Vagina (tissue), 2 donors: ENCODE measurements at regions not wholly inside any gene's neighbourhood (a gene's known extent, or its start where the extent isn't known, plus 50 kb on each side); places are given as distances from the start of the nearest gene placed in this dataset.

Source experiments
- CTCF ChIP-seq, 3 experiments: fragments of 450-650 bp in 2 of 3; fragments of 200-600 bp in 1 of 3; sonication (generic) in 1 of 3; IDR thresholded peaks; one replicate each; pipeline ENCODE4 v1.5.1; 2017 to 2019; ENCODE audit warnings: antibody characterized with exemption in 3 of 3, mild to moderate bottlenecking in 2 of 3, moderate library complexity in 2 of 3
- POLR2AphosphoS5 ChIP-seq, 2 donors: sonication (generic); formaldehyde crosslinking; IDR thresholded peaks; one replicate each; pipeline ENCODE4 v1.9.0; 2017; ENCODE audit warnings: antibody characterized with exemption in 2 of 2, mild to moderate bottlenecking in 2 of 2, low read depth in 1 of 2; ENCODE audit not compliant: insufficient read depth in 1 of 2

GRCh38 chr5:91305640-91306039 lies 77.5 kb downstream of the ARRDC3 start:
- no peak for TF ChIP-seq CTCF (IDR thresholded peaks at IDR 0.05)
- TF ChIP-seq POLR2AphosphoS5 (IDR thresholded peaks at IDR 0.05; ENCODE audit: insufficient read depth in 1 of 2, low read depth in 1 of 2), result no peak
